Activated T-cell treated with anti-CD3 and anti-CD28 coated beads, Interleukin-2, amount 50 U/mL, for 4 hours (primary cell): ENCODE measurements at regions not wholly inside any gene's neighbourhood (a gene's known extent, or its start where the extent isn't known, plus 50 kb on each side); places are given as distances from the start of the nearest gene placed in this dataset.

Source experiments
- ATAC-seq, 2 donors: fragments of 200-7000 bp; cut with Tn5 transposase; one replicate each; pipeline ENCODE4 v1.10.0; 2021
- DNase-seq: peaks from one replicate; pipeline ENCODE4 v3.0.0-alpha.2; 2020
- H3K27me3 Mint-ChIP-seq: one replicate; pipeline ENCODE4 v1.8.0; 2021; ENCODE audit warnings: low read depth, mixed read lengths
- H3K36me3 Mint-ChIP-seq: one replicate; pipeline ENCODE4 v1.8.0; 2022; ENCODE audit warnings: mixed read lengths; ENCODE audit not compliant: insufficient read depth
- H3K4me1 Mint-ChIP-seq: one replicate; pipeline ENCODE4 v1.8.0; 2021; ENCODE audit warnings: low read depth, mixed read lengths
- H3K4me3 Mint-ChIP-seq: one replicate; pipeline ENCODE4 v1.8.0; 2021; ENCODE audit warnings: mild to moderate bottlenecking, moderate library complexity, mixed read lengths
- H3K9me3 Mint-ChIP-seq: one replicate; pipeline ENCODE4 v1.8.0; 2021; ENCODE audit warnings: mixed read lengths

DNA sequence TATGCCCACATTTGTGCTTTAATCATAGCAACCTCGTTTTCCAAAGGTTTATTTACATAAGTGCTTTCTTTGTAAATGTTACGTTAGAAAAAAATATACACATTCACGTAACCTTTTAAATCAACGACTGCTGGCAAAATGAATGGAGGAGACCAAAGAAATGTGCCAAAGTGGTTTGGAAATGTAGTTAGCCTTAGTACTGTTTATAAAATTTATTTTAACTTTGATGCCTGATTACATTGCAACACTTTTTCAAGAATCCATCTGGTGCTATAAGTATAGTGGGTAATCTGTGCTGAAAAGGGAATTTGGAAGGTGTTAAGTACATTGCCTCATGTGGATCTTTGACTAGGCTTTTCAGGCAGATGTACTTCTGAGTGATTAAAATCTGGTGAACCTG, 108.9 kb downstream of the IFI44 start:
- Mint-ChIP-seq H3K4me3 (no peak overlapping the region), H3K4me1 (no peaks in the 10 kb centered on the region), H3K9me3 (peaks cover 7% of the 10 kb centered on the region), H3K27me3 (no peaks in the 10 kb centered on the region), H3K36me3 (no peaks in the 10 kb centered on the region)
- ATAC-seq (no peak), DNase-seq (no peak)

DNA sequence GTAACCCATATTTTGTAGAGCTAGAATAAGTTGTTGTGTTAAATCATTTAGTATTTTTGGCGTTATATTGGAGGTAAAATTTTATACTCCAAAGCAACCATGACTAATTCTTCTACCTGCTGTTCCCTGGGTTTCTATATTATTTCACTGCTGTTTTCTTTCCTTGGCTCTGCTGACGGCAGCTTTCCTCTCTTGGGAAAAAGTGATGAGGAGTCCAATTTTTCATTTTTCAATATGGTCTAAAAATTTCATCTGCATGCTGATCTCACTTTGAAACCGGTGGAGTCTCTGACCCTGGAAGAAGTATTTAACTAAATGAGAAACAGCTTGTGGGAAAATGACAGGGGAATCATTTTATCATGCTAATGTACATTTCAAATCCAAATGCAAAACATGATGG, 110.2 kb downstream of the IFI44 start:
- Mint-ChIP-seq H3K4me1 (no peaks in the 10 kb centered on the region), H3K27me3 (no peaks in the 10 kb centered on the region), H3K9me3 (no peaks in the 10 kb centered on the region), H3K4me3 (no peak overlapping the region), H3K36me3 (no peaks in the 10 kb centered on the region)
- DNase-seq, result no peak
- ATAC-seq, result no peak

DNA sequence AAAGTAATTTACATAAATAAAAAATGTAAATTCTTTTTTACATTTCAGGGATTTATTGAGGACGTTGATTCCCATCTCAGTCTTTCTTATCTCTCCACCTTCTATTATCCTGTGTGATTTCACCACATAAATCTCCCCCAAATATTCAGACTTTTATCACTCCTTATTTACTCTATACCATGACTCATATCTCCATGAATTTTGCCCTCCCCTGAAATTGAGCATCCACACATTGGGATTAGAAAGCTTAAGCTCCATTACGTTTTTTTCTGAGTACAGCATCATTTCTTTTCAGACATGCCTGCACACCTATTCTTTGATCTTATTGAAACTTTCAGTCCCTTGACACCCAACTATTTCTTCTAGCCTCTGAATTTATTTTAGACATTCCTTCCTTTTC, 111.2 kb downstream of the IFI44 start:
- ATAC-seq (no peak), DNase-seq (no peak)

GRCh38 chr1:78762113-78762512, 112.5 kb downstream of the IFI44 start:
- Mint-ChIP-seq H3K4me1 (no peaks in the 10 kb centered on the region), H3K9me3 (peaks cover 6% of the 10 kb centered on the region), H3K36me3 (no peaks in the 10 kb centered on the region), H3K4me3 (no peak overlapping the region), H3K27me3 (no peaks in the 10 kb centered on the region)
- ATAC-seq (no peak), DNase-seq (no peak)

More for the DNA sequence above, 111.2 kb downstream of the IFI44 start:
- H3K27me3 Mint-ChIP-seq, result no peaks in the 10 kb centered on the region
- H3K9me3 Mint-ChIP-seq, result peaks cover 3% of the 10 kb centered on the region
- no peaks in the 10 kb centered on the region for H3K4me1 Mint-ChIP-seq
- H3K36me3 Mint-ChIP-seq, result no peaks in the 10 kb centered on the region
- no peak overlapping the region for H3K4me3 Mint-ChIP-seq

DNA sequence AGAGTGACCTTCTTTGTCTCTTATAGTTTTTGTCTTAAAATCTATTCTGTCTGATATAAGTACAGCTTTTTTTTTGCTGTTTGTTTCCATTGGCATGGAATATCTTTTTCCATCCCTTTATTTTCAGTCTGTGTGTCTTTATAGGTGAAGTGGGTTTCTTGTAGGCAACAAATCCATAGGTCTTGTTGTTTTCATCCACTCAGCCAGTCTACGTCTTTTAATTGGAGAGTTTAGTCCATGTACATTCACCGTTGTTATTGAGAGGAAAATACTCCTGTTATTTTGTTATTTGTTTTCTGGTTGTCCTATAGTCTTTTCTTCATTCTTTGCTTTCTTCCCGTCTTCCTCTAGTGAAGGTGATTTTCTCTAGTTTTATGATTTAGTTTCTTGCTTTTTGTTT, 115.9 kb downstream of the IFI44 start:
- Mint-ChIP-seq H3K9me3 (peaks cover 6% of the 10 kb centered on the region), H3K4me1 (no peaks in the 10 kb centered on the region), H3K27me3 (no peaks in the 10 kb centered on the region), H3K4me3 (no peak overlapping the region), H3K36me3 (no peaks in the 10 kb centered on the region)
- no peak for DNase-seq
- no peak for ATAC-seq

- peaks cover 7% of the 10 kb centered on the region for H3K27me3 Mint-ChIP-seq
- ATAC-seq, result no peak
- H3K4me1 Mint-ChIP-seq, result no peaks in the 10 kb centered on the region
- no peaks in the 10 kb centered on the region for H3K36me3 Mint-ChIP-seq
- H3K9me3 Mint-ChIP-seq, result no peaks in the 10 kb centered on the region
- DNase-seq, result no peak
- no peak overlapping the region for H3K4me3 Mint-ChIP-seq
These were observed 130.2 kb downstream of the IFI44 start for GRCh38 chr1:78779831-78780230.

GRCh38 chr1:78787544-78787943, 137.9 kb downstream of the IFI44 start:
- no peak overlapping the region for H3K4me3 Mint-ChIP-seq
- no peak for ATAC-seq
- DNase-seq, result no peak
- no peaks in the 10 kb centered on the region for H3K4me1 Mint-ChIP-seq
- peaks cover 6% of the 10 kb centered on the region for H3K9me3 Mint-ChIP-seq
- no peaks in the 10 kb centered on the region for H3K27me3 Mint-ChIP-seq
- no peaks in the 10 kb centered on the region for H3K36me3 Mint-ChIP-seq

DNA sequence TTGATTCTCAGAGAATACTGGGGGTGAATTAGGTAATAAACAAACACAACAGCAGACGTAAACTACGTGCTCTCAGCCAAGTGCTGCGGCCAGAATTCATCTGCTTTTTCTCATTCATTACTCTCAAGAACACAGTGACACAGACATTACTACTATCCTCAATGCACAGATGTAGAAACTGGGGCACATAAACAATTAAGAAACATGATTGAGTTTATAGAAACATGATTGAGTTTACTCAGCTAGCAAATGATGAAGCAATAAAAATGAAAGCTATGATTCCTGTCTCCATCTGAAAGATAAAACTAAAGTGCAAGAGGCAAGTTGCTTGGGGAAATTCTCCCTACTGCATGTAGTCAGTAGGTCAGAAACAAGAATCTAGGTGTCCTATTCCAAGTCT, 140.5 kb downstream of the IFI44 start:
- ATAC-seq (no peak), DNase-seq (no peak)
- Mint-ChIP-seq H3K4me1 (no peaks in the 10 kb centered on the region), H3K27me3 (no peaks in the 10 kb centered on the region), H3K4me3 (no peak overlapping the region), H3K9me3 (peaks cover 6% of the 10 kb centered on the region), H3K36me3 (no peaks in the 10 kb centered on the region)

GRCh38 chr1:78792756-78793155, 143.1 kb downstream of the IFI44 start:
- no peak overlapping the region for H3K4me3 Mint-ChIP-seq
- peaks cover 6% of the 10 kb centered on the region for H3K9me3 Mint-ChIP-seq
- H3K4me1 Mint-ChIP-seq, result no peaks in the 10 kb centered on the region
- H3K27me3 Mint-ChIP-seq, result no peaks in the 10 kb centered on the region
- no peaks in the 10 kb centered on the region for H3K36me3 Mint-ChIP-seq
- ATAC-seq, result no peak
- DNase-seq, result no peak

DNA sequence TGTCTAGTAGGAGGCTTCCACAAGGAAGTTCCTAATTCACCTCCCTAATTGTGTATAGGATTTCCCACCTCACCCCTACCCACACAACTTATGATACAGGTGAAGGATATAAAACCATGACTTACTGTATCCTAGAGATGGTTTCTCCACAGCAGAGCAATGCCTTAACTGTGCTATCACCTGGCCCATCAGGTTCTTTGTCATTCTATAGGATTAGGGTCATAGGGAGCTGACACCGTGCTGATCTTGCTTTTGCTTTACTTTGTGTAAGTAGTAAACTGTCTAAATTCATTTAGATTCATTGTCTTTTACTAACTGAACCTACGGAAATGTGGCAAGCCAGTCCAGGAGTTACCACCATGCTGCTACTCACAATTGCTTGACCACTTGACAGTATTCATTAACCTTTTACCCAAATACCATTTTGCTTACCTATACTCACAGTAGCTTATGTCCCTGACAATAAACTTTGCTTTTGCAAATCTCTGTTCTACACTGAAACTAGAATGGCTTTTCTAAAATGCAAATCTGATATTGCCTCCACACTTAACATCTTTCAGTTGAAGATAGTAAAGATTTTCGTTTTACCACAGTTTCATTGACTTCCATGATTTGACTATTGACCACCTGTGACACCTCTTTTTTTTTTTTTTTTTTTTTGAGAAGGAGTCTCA, 147.6 kb downstream of the IFI44 start:
- Mint-ChIP-seq H3K9me3 (no peaks in the 10 kb centered on the region), H3K36me3 (no peaks in the 10 kb centered on the region), H3K4me1 (no peaks in the 10 kb centered on the region), H3K4me3 (no peak overlapping the region), H3K27me3 (no peaks in the 10 kb centered on the region)
- ATAC-seq, result no peak
- DNase-seq, result no peak

- no peak for ATAC-seq
- H3K27me3 Mint-ChIP-seq, result no peaks in the 10 kb centered on the region
- no peaks in the 10 kb centered on the region for H3K4me1 Mint-ChIP-seq
- no peak for DNase-seq
- no peaks in the 10 kb centered on the region for H3K9me3 Mint-ChIP-seq
- no peak overlapping the region for H3K4me3 Mint-ChIP-seq
- H3K36me3 Mint-ChIP-seq, result no peaks in the 10 kb centered on the region
These were observed 150.3 kb downstream of the IFI44 start for GRCh38 chr1:78799926-78800325.

DNA sequence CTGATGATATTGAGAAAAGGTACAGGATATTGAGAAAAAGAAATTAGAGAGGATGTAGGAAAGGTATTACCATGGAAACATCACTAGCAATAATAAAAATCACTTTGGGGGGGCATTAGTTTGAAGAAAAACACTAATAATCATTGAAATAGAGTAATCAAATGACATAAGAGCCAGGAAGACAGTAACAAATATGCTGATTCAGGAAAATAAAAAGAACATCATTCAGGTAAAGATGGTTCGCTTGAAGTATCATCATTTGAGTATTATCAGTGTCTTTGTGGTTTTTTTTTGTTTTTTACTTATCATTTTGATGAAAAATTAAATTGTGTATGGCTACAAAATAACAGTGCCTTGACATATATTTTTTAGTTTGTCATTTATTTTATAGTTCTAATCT, 164.5 kb downstream of the IFI44 start:
- Mint-ChIP-seq H3K36me3 (no peaks in the 10 kb centered on the region), H3K4me3 (no peak overlapping the region), H3K4me1 (no peaks in the 10 kb centered on the region), H3K27me3 (no peaks in the 10 kb centered on the region), H3K9me3 (no peaks in the 10 kb centered on the region)
- DNase-seq (no peak), ATAC-seq (no peak)

- no peaks in the 10 kb centered on the region for H3K36me3 Mint-ChIP-seq
- H3K9me3 Mint-ChIP-seq, result no peaks in the 10 kb centered on the region
- H3K27me3 Mint-ChIP-seq, result no peaks in the 10 kb centered on the region
- H3K4me3 Mint-ChIP-seq, result no peak overlapping the region
- DNase-seq (no peak), ATAC-seq (no peak)
- H3K4me1 Mint-ChIP-seq, result no peaks in the 10 kb centered on the region
These were observed 175.9 kb downstream of the IFI44 start for GRCh38 chr1:78825561-78825960.

DNA sequence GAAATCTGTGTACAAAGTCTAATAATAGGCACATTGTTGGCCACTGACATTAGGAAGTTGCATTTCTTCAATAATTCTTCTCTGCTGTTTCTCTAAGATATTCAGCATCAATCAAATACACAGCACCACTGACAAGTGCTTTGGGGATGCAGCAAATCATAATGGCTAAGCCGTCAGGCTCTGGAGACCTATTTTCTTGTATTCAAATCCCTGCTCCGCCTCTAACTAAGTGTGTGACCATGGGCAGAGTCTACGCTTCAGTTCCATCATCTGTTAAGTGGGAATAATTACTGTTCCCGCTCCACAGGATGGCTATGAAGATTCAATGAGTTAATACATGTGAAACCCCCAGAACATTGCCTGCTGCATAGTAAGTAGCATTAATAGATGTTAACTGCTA, 176.9 kb downstream of the ADGRL4 start:
- H3K4me1 Mint-ChIP-seq, result peaks cover 4% of the 10 kb centered on the region
- no peak overlapping the region for H3K4me3 Mint-ChIP-seq
- H3K27me3 Mint-ChIP-seq, result peaks cover 3% of the 10 kb centered on the region
- ATAC-seq (no peak), DNase-seq (no peak)
- H3K9me3 Mint-ChIP-seq, result no peaks in the 10 kb centered on the region
- no peaks in the 10 kb centered on the region for H3K36me3 Mint-ChIP-seq

DNA sequence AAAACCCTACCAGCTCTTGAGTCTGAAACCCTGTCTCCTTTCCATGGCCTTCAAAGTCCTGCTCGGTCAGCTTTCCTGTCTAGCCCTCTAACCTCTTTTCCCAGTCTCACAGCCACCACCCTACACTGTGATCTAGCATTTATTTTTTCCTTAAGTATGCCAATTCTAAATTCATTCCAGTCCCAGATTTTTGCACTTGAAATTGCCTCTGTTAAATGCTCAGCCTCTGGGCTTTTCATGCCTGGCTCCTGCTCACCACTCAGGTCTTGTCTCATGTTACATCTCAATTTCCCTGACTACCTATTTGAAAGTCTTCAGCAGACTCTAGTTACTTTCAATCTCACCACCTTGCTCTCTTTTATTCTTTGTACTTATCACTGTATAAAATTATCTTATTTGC, 176.2 kb downstream of the ADGRL4 start:
- Mint-ChIP-seq H3K4me3 (no peak overlapping the region), H3K9me3 (no peaks in the 10 kb centered on the region), H3K36me3 (no peaks in the 10 kb centered on the region), H3K27me3 (peaks cover 3% of the 10 kb centered on the region), H3K4me1 (peaks cover 4% of the 10 kb centered on the region)
- ATAC-seq (no peak), DNase-seq (no peak)
